Gastrocnemius medialis (tissue), 4 donors: ENCODE measurements at regions not wholly inside any gene's neighbourhood (a gene's known extent, or its start where the extent isn't known, plus 50 kb on each side); places are given as distances from the start of the nearest gene placed in this dataset.

Source experiments
- ATAC-seq, 2 donors: fragments of 150-250 bp; one replicate each; pipeline ENCODE4 v1.9.1; 2016
- DNase-seq, 2 donors: peaks; one replicate each; pipeline ENCODE4 v3.0.0-alpha.2; 2019
- H3K27ac ChIP-seq, 4 donors: fragments of 200-600 bp; sonication (generic); 1 replicate in 1 of 4; 2 replicates in 3 of 4; pipeline ENCODE4 v1.5.1; 2016 to 2018; ENCODE audit warnings: mild to moderate bottlenecking in 2 of 4, moderate library complexity in 1 of 4
- H3K27me3 ChIP-seq, 3 donors: fragments of 200-600 bp; sonication (generic) in 2 of 3; 1 replicate in 1 of 3; 2 replicates in 2 of 3; pipeline versions ENCODE4 v1.5.1 to v1.6.0; 2016 to 2019; ENCODE audit warnings: mild to moderate bottlenecking in 1 of 3, moderate library complexity in 1 of 3
- H3K36me3 ChIP-seq, 2 donors: fragments of 200-600 bp; sonication (generic) in 1 of 2; one replicate each; pipeline ENCODE4 v1.5.1; 2017 to 2018
- H3K4me1 ChIP-seq, 2 donors: fragments of 200-600 bp; sonication (generic) in 1 of 2; one replicate each; pipeline ENCODE4 v1.5.1; 2016 to 2017; ENCODE audit warnings: mild to moderate bottlenecking in 2 of 2
- H3K4me3 ChIP-seq, 4 donors: fragments of 200-600 bp; sonication (generic) in 3 of 4; 1 replicate in 1 of 4; 2 replicates in 3 of 4; pipeline ENCODE4 v1.5.1; 2016 to 2019; ENCODE audit warnings: mild to moderate bottlenecking in 2 of 4
- H3K9me3 ChIP-seq, 3 donors: fragments of 200-600 bp; sonication (generic) in 2 of 3; 1 replicate in 1 of 3; 2 replicates in 2 of 3; pipeline ENCODE4 v1.5.1; 2016 to 2019
- CTCF ChIP-seq, 5 experiments: fragments of 450-650 bp in 3 of 5; fragments of 200-600 bp in 2 of 5; sonication (generic) in 2 of 5; IDR thresholded peaks in 4 of 5; conservative IDR thresholded peaks in 1 of 5; 1 replicate in 4 of 5; 2 replicates in 1 of 5; pipeline ENCODE4 v1.5.1; 2016 to 2019; ENCODE audit warnings: antibody characterized with exemption in 5 of 5, mild to moderate bottlenecking in 3 of 5, moderate library complexity in 3 of 5
- POLR2A ChIP-seq, 2 donors: fragments of 450-650 bp; IDR thresholded peaks; one replicate each; pipeline ENCODE4 v1.6.1; 2017; ENCODE audit warnings: antibody characterized with exemption in 2 of 2, mild to moderate bottlenecking in 2 of 2, moderate library complexity in 2 of 2
- in situ Hi-C, 4 donors: fragments of 200-750 bp; cut with MboI; loops; one replicate each; pipeline versions ENCODE4 v1.15.0 to v1.8.0; 2017; ENCODE audit warnings: low sequenced_read_pairs in 4 of 4
- intact Hi-C: fragments of 100-400 bp; cut with DNase I; formaldehyde crosslinking; loops from one replicate; pipeline ENCODE4 v1.15.1; 2023; ENCODE audit warnings: low total_unique reads

GRCh38 chr6:55654445-55654844 lies 75.5 kb upstream of the HMGCLL1 start:
- Histone ChIP-seq H3K36me3 (no peaks in the 10 kb centered on the region), H3K4me1 (no peaks in the 10 kb centered on the region), H3K27ac (no peak overlapping the region), H3K9me3 (no peaks in the 10 kb centered on the region), H3K27me3 (no peaks in the 10 kb centered on the region), H3K4me3 (no peak overlapping the region)
- in situ Hi-C loops: no loop called here
- intact Hi-C loops: no loop called here
- TF ChIP-seq CTCF (IDR thresholded peaks at IDR 0.05 in 4 of 5, conservative IDR thresholded peaks at IDR 0.05 in 1 of 5) (no peak), POLR2A (IDR thresholded peaks at IDR 0.05) (no peak)
- DNase-seq (no peak), ATAC-seq (no peak)

- Histone ChIP-seq H3K9me3 (no peaks in the 10 kb centered on the region), H3K4me3 (no peak overlapping the region), H3K4me1 (no peaks in the 10 kb centered on the region), H3K27ac (no peak overlapping the region), H3K36me3 (no peaks in the 10 kb centered on the region), H3K27me3 (no peaks in the 10 kb centered on the region)
- DNase-seq: no peak
- in situ Hi-C loops: no loop called here
- intact Hi-C loops: loop anchor here (2.0 kb wide), 1 partner anchor 14 kb away; no protein-coding TSS in a partner anchor
- TF ChIP-seq POLR2A (IDR thresholded peaks at IDR 0.05): no peak
- TF ChIP-seq CTCF (IDR thresholded peaks at IDR 0.05 in 4 of 5, conservative IDR thresholded peaks at IDR 0.05 in 1 of 5): no peak
- no peak for ATAC-seq
Observed at GRCh38 chr6:55652429-55652828, 73.4 kb upstream of the HMGCLL1 start.

- H3K9me3 ChIP-seq: no peaks in the 10 kb centered on the region
- no peak for TF ChIP-seq POLR2A (IDR thresholded peaks at IDR 0.05)
- no peak overlapping the region for H3K4me3 ChIP-seq
- no peak overlapping the region for H3K27ac ChIP-seq
- H3K27me3 ChIP-seq: no peaks in the 10 kb centered on the region
- ATAC-seq (no peak), DNase-seq (no peak)
- H3K36me3 ChIP-seq: no peaks in the 10 kb centered on the region
- intact Hi-C loops: no loop called here
- no peaks in the 10 kb centered on the region for H3K4me1 ChIP-seq
- in situ Hi-C loops: no loop called here
Observed at GRCh38 chr6:55651015-55651414, 72.0 kb upstream of the HMGCLL1 start.

DNA sequence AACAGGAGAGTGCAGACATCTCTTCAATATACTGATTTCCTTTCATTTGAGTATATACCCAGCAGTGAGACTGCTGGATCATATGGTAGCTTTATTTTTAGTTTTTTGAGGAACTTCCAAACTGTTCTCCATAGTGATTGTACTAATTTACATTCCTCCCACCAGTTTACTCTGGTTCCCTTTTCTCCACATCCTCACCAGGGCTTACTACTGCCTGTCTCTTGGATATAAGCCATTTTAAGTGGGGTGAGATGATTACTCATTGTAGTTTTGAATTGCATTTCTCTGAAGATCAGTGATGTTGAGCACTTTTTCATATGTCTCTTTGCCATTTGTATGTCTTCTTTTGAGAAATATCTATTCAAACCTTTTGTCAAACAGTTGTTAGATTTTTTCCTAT lies 64.9 kb upstream of the HMGCLL1 start:
- TF ChIP-seq POLR2A (IDR thresholded peaks at IDR 0.05): no peak
- intact Hi-C loops: no loop called here
- Histone ChIP-seq H3K9me3 (no peaks in the 10 kb centered on the region), H3K4me3 (no peak overlapping the region), H3K36me3 (no peaks in the 10 kb centered on the region), H3K27ac (no peak overlapping the region), H3K27me3 (no peaks in the 10 kb centered on the region), H3K4me1 (no peaks in the 10 kb centered on the region)
- DNase-seq (no peak), ATAC-seq (no peak)
- in situ Hi-C loops: no loop called here

DNA sequence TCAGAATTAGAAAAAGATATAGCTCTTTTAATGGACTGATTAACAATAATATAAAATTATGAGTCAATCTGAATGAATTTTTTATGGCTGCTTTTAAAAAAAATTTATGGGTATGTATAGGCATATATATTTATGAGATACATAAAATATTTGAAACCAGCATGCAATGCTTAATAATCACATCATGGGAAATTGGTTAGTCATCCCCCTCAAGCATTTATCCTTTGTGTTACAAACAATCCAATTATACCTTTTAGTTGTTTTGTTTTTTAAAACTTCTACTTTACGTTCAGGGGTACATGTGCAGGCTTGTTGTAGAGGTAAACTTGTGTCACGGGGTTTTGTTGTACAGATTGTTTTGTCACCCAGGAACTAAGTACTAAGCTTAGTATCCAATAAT lies 63.4 kb upstream of the HMGCLL1 start:
- intact Hi-C loops: no loop called here
- in situ Hi-C loops: no loop called here
- H3K4me3 ChIP-seq: no peak overlapping the region
- no peak for ATAC-seq
- H3K36me3 ChIP-seq: no peaks in the 10 kb centered on the region
- H3K9me3 ChIP-seq: no peaks in the 10 kb centered on the region
- H3K4me1 ChIP-seq: no peaks in the 10 kb centered on the region
- TF ChIP-seq CTCF (IDR thresholded peaks at IDR 0.05 in 4 of 5, conservative IDR thresholded peaks at IDR 0.05 in 1 of 5) (no peak), POLR2A (IDR thresholded peaks at IDR 0.05) (no peak)
- no peaks in the 10 kb centered on the region for H3K27me3 ChIP-seq
- no peak overlapping the region for H3K27ac ChIP-seq
- DNase-seq: no peak

GRCh38 chr6:55636406-55637102 lies 57.6 kb upstream of the HMGCLL1 start:
- ATAC-seq (no peak), DNase-seq (no peak)
- in situ Hi-C loops (no loop called here), intact Hi-C loops (no loop called here)
- Histone ChIP-seq H3K4me3 (no peak overlapping the region), H3K9me3 (no peaks in the 10 kb centered on the region), H3K36me3 (no peaks in the 10 kb centered on the region), H3K4me1 (no peaks in the 10 kb centered on the region), H3K27me3 (no peaks in the 10 kb centered on the region), H3K27ac (no peak overlapping the region)
- no peak for TF ChIP-seq CTCF (IDR thresholded peaks at IDR 0.05 in 4 of 5, conservative IDR thresholded peaks at IDR 0.05 in 1 of 5)
- no peak for TF ChIP-seq POLR2A (IDR thresholded peaks at IDR 0.05)
